CD4-positive, alpha-beta memory T cell (primary cell): ENCODE measurements at regions not wholly inside any gene's neighbourhood (a gene's known extent, or its start where the extent isn't known, plus 50 kb on each side); places are given as distances from the start of the nearest gene placed in this dataset.
A peak's percentile ranks its signal among the peaks of the same experiment; 100 is the strongest.
"Not testable (repeated sequence)": the region's sequence is repeated elsewhere in the genome, so short reads cannot be mapped to it uniquely, and the experiment has no call there.

Source experiments
- CTCF ChIA-PET: fragments of 350-600 bp; sonication (Branson Sonifier 250); formaldehyde crosslinking; loops from one replicate; lab custom pipeline; 2021; ENCODE audit warnings: inconsistent platforms; ENCODE audit not compliant: partially characterized antibody; lab: Charles Lee
- POLR2A ChIA-PET: fragments of 350-600 bp; sonication (Branson Sonifier 250); formaldehyde crosslinking; loops from one replicate; lab custom pipeline; 2021; ENCODE audit not compliant: partially characterized antibody; lab: Charles Lee
- DNase-seq, 5 donors: peaks; one replicate each; pipeline versions ENCODE4 v3.0.0 to v3.0.0-alpha.2; 2020 to 2022; ENCODE audit warnings: mixed read lengths in 1 of 5
- H3K27ac ChIP-seq: one replicate; pipeline ENCODE4 v1.7.0; 2013; ENCODE audit warnings: low read depth, low read length
- H3K27me3 ChIP-seq: 2 replicates; pipeline ENCODE4 v1.7.0; 2013; ENCODE audit warnings: mild to moderate bottlenecking, low read length, moderate library complexity; ENCODE audit not compliant: insufficient read depth
- H3K36me3 ChIP-seq: 2 replicates; pipeline ENCODE4 v1.7.0; 2013; ENCODE audit warnings: mild to moderate bottlenecking, low read length, moderate library complexity; ENCODE audit not compliant: insufficient read depth
- H3K4me1 ChIP-seq: 2 replicates; pipeline ENCODE4 v1.7.0; 2013; ENCODE audit warnings: mild to moderate bottlenecking, low read length, moderate library complexity; ENCODE audit not compliant: insufficient read depth
- H3K4me3 ChIP-seq, 2 donors: one replicate each; pipeline ENCODE4 v1.7.0; 2013; ENCODE audit warnings: low read length in 2 of 2, mild to moderate bottlenecking in 1 of 2
- H3K9me3 ChIP-seq, 2 donors: one replicate each; pipeline ENCODE4 v1.7.0; 2013; ENCODE audit warnings: low read length in 2 of 2, control low read depth in 1 of 2; ENCODE audit not compliant: control insufficient read depth in 1 of 2
- H3K27ac Mint-ChIP-seq, 7 donors: one replicate each; pipeline ENCODE4 v1.8.0; 2020 to 2021; ENCODE audit warnings: mixed read lengths in 7 of 7, mild to moderate bottlenecking in 6 of 7, inconsistent platforms in 3 of 7, moderate library complexity in 3 of 7
- H3K27me3 Mint-ChIP-seq, 2 donors: one replicate each; pipeline ENCODE4 v1.8.0; 2020 to 2021; ENCODE audit warnings: mixed read lengths in 2 of 2
- H3K36me3 Mint-ChIP-seq, 2 donors: one replicate each; pipeline ENCODE4 v1.8.0; 2020 to 2021; ENCODE audit warnings: mixed read lengths in 2 of 2, inconsistent platforms in 1 of 2, mild to moderate bottlenecking in 1 of 2
- H3K4me1 Mint-ChIP-seq, 4 donors: one replicate each; pipeline ENCODE4 v1.8.0; 2020 to 2021; ENCODE audit warnings: mixed read lengths in 4 of 4, mild to moderate bottlenecking in 1 of 4
- H3K4me3 Mint-ChIP-seq, 8 donors: one replicate each; pipeline ENCODE4 v1.8.0; 2020 to 2021; ENCODE audit warnings: mixed read lengths in 8 of 8, mild to moderate bottlenecking in 7 of 8, moderate library complexity in 6 of 8, inconsistent platforms in 3 of 8
- H3K9me3 Mint-ChIP-seq, 8 donors: one replicate each; pipeline ENCODE4 v1.8.0; 2020 to 2021; ENCODE audit warnings: mixed read lengths in 8 of 8, mild to moderate bottlenecking in 5 of 8, inconsistent platforms in 3 of 8, moderate library complexity in 1 of 8
- intact Hi-C: fragments of 100-400 bp; cut with micrococcal nuclease; formaldehyde crosslinking; loops from one replicate; pipeline ENCODE4 v1.15.1; 2023

DNA sequence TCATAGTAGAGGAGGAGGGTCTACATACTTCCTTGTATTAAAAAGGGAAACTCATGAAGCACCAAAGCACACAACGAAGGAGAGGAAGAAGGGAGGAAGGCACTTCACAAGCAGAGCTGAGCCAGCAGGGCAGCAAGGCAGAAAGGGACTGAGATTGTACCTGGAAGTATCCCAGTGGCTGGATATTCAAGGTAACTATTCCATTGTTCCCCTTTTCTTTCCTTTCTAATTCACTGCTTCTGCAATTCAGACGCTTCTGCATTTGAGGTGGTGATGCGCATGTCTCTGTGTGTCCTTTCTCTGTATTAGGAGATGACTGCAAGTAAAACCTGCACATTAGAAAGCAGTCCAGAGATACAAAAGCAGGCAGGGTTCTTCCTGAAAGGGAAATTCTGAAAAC lies 54.9 kb downstream of the UBQLN2 start:
- H3K36me3 Mint-ChIP-seq = peaks cover 7 to 10% of the 10 kb centered on the region in 2 donors
- H3K27me3 Mint-ChIP-seq = no peaks in the 10 kb centered on the region
- Histone ChIP-seq H3K4me3 (no peak overlapping the region), H3K36me3 (no peaks in the 10 kb centered on the region), H3K4me1 (no peaks in the 10 kb centered on the region), H3K27ac (no peak overlapping the region), H3K9me3 (no peaks in the 10 kb centered on the region), H3K27me3 (no peaks in the 10 kb centered on the region)
- no peak for DNase-seq
- H3K4me3 Mint-ChIP-seq = no peak overlapping the region
- ChIA-PET POLR2A (no interaction called here), CTCF (no interaction called here)
- H3K4me1 Mint-ChIP-seq = no peaks in the 10 kb centered on the region
- intact Hi-C loops = no loop called here
- peak overlapping the region in 1 of 7 donors; percentile 73 for H3K27ac Mint-ChIP-seq
- H3K9me3 Mint-ChIP-seq = peaks cover 0 to 21% (median 11%) of the 10 kb centered on the region in 8 donors

DNA sequence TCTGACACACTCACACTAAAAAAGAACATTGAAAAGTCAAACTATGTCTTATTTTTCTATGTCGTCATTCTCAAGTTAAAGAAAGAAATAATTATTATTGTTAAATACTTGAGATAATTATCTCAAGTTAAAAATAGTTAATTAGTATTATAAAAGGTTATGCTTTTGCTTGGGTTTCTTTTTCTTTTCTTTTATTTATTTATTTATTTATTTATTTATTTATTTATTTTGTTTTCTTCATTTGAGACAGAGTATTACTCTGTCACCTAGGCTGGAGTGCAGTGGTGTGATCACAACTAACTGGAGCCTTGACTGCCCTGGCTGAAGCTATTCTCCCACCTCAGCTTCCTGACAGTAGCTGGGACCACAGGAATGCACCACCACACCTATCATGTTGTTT lies 59.9 kb downstream of the UBQLN2 start:
- Histone ChIP-seq H3K36me3 (no peaks in the 10 kb centered on the region), H3K4me1 (no peaks in the 10 kb centered on the region), H3K4me3 (no peak overlapping the region), H3K9me3 (peaks cover 0 to 5% of the 10 kb centered on the region in 2 donors), H3K27me3 (no peaks in the 10 kb centered on the region), H3K27ac (no peak overlapping the region)
- Mint-ChIP-seq H3K27me3 (peaks cover 0 to 1% of the 10 kb centered on the region in 2 donors), H3K36me3 (peaks cover 7 to 14% of the 10 kb centered on the region in 2 donors), H3K4me1 (no peaks in the 10 kb centered on the region), H3K27ac (no peak overlapping the region), H3K9me3 (peaks cover 0 to 49% (median 29%) of the 10 kb centered on the region in 8 donors), H3K4me3 (no peak overlapping the region)
- POLR2A ChIA-PET = no interaction called here
- CTCF ChIA-PET = no interaction called here
- no peak for DNase-seq
- intact Hi-C loops = no loop called here

DNA sequence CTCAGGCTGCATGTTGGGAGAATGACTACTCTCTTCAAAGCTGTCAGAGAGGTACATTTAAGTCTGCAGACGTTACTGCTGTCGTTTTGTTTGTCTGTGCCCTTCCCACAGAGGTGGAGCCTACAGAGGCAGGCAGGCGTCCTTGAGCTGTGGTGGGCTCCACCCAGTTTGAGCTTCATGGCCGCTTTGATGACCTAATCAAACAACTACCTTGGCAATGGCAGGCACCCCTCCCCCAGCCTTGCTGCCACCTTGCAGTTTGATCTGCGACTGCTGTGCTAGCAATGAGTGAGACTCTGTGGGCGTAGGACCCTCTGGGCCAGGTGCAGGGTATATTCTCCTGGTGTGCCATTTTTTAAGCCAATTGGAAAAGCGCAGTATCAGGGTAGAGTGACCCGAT lies 71.6 kb downstream of the UBQLN2 start:
- CTCF ChIA-PET, H3K27me3 ChIP-seq, H3K4me1 Mint-ChIP-seq, intact Hi-C loops, H3K36me3 ChIP-seq, H3K9me3 ChIP-seq, H3K4me1 ChIP-seq, H3K4me3 ChIP-seq, H3K27ac Mint-ChIP-seq, H3K27ac ChIP-seq, POLR2A ChIA-PET, H3K27me3 Mint-ChIP-seq, DNase-seq, H3K4me3 Mint-ChIP-seq, H3K36me3 Mint-ChIP-seq: not testable (repeated sequence)
- peaks cover 0 to 59% (median 22%) of the 10 kb centered on the region in 8 donors for H3K9me3 Mint-ChIP-seq

DNA sequence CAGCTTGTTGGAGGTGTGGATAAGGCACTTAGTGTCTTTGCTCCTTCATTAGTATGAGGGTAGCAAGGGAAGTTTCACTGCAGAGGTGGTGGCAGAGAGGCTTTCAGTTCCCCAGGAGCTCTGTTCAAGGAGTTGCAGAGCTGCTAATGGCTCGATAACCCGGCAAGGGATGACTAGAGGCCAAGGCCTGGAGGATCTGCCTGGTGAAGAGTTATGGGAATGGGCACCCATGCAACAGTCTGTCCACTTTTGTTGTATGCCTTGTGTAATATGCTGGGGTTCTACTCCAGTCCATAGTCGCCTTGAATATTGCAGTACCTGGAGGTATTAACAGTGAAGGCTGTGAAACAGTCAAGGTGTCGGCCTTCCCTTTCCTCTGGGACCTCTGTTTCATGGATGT lies 67.8 kb upstream of the NBDY start:
- intact Hi-C loops = no loop called here
- H3K4me1 ChIP-seq = no peaks in the 10 kb centered on the region
- Mint-ChIP-seq H3K27me3 (no peaks in the 10 kb centered on the region), H3K4me1 (no peaks in the 10 kb centered on the region), H3K36me3 (peaks cover 0 to 8% of the 10 kb centered on the region in 2 donors), H3K9me3 (peaks cover 0 to 34% (median 18%) of the 10 kb centered on the region in 8 donors), H3K4me3 (no peak overlapping the region), H3K27ac (no peak overlapping the region)
- H3K4me3 ChIP-seq = no peak overlapping the region
- no peak overlapping the region for H3K27ac ChIP-seq
- H3K36me3 ChIP-seq = no peaks in the 10 kb centered on the region
- DNase-seq = no peak
- no peaks in the 10 kb centered on the region for H3K9me3 ChIP-seq
- no peaks in the 10 kb centered on the region for H3K27me3 ChIP-seq
- ChIA-PET CTCF (no interaction called here), POLR2A (no interaction called here)
